Neuronal stem cell (in vitro differentiated cells): ENCODE measurements at regions not wholly inside any gene's neighbourhood (a gene's known extent, or its start where the extent isn't known, plus 50 kb on each side); places are given as distances from the start of the nearest gene placed in this dataset.

Experiments used
- DNase-seq: peaks from one replicate; pipeline ENCODE4 v3.0.0-alpha.2; 2013; ENCODE audit warnings: low spot score
- H2AFZ ChIP-seq: one replicate; pipeline ENCODE4 v1.6.1; 2013; ENCODE audit warnings: mild to moderate bottlenecking, low read length, inconsistent platforms
- H2AK5ac ChIP-seq: 2 replicates; pipeline ENCODE4 v1.6.1; 2013; ENCODE audit warnings: low read depth, mild to moderate bottlenecking, inconsistent platforms, low read length, moderate library complexity, mixed read lengths
- H2BK120ac ChIP-seq: 2 replicates; pipeline ENCODE4 v1.6.1; 2013; ENCODE audit warnings: low read depth, mild to moderate bottlenecking, inconsistent platforms, low read length, moderate library complexity, mixed read lengths
- H2BK12ac ChIP-seq: one replicate; pipeline ENCODE4 v1.6.1; 2013; ENCODE audit warnings: low read length, inconsistent platforms
- H2BK15ac ChIP-seq: 2 replicates; pipeline ENCODE4 v1.6.1; 2013; ENCODE audit warnings: mild to moderate bottlenecking, low read length, inconsistent platforms, mixed read lengths
- H2BK5ac ChIP-seq: one replicate; pipeline ENCODE4 v1.6.1; 2013; ENCODE audit warnings: inconsistent platforms, mild to moderate bottlenecking, low read length, moderate library complexity
- H3K14ac ChIP-seq: one replicate; pipeline ENCODE4 v1.6.1; 2013; ENCODE audit warnings: low read length, inconsistent platforms
- H3K18ac ChIP-seq: 2 replicates; pipeline ENCODE4 v1.6.1; 2013; ENCODE audit warnings: low read length, inconsistent platforms
- H3K23ac ChIP-seq: 2 replicates; pipeline ENCODE4 v1.6.1; 2013; ENCODE audit warnings: low read depth, mild to moderate bottlenecking, mixed read lengths, low read length, inconsistent platforms; ENCODE audit not compliant: poor library complexity
- H3K27ac ChIP-seq: replicated peaks from 3 replicates; pipeline ENCODE4 v1.5.1; 2013; ENCODE audit warnings: low read length, inconsistent platforms
- H3K27me3 ChIP-seq, 3 experiments: 2 replicates each; pipeline ENCODE4 v1.6.1; 2013; ENCODE audit warnings: low read length in 3 of 3, mild to moderate bottlenecking in 2 of 3, inconsistent platforms in 1 of 3, low read depth in 1 of 3, mixed read lengths in 1 of 3, moderate library complexity in 1 of 3; ENCODE audit not compliant: control insufficient read depth in 3 of 3, insufficient read depth in 3 of 3
- H3K36me3 ChIP-seq, 2 donors: replicated peaks in 1 of 2; 2 replicates each; pipeline ENCODE4 v1.6.1; 2013; ENCODE audit warnings: low read length in 2 of 2; ENCODE audit not compliant: control insufficient read depth in 2 of 2, insufficient read depth in 2 of 2
- H3K4ac ChIP-seq: 2 replicates; pipeline ENCODE4 v1.6.1; 2013; ENCODE audit warnings: inconsistent platforms, mild to moderate bottlenecking, low read length, moderate library complexity
- H3K4me1 ChIP-seq, 2 donors: 1 replicate in 1 of 2; 2 replicates in 1 of 2; pipeline ENCODE4 v1.6.1; 2013; ENCODE audit warnings: low read length in 2 of 2, low read depth in 1 of 2; ENCODE audit not compliant: control insufficient read depth in 2 of 2, insufficient read depth in 1 of 2
- H3K4me2 ChIP-seq: one replicate; pipeline ENCODE4 v1.6.1; 2013; ENCODE audit warnings: mild to moderate bottlenecking, low read length, inconsistent platforms; ENCODE audit not compliant: insufficient read depth, poor library complexity, severe bottlenecking
- H3K4me3 ChIP-seq, 2 donors: 2 replicates each; pipeline ENCODE4 v1.5.1; 2013; ENCODE audit warnings: low read length in 2 of 2, mild to moderate bottlenecking in 2 of 2, inconsistent platforms in 1 of 2, moderate library complexity in 1 of 2
- H3K79me1 ChIP-seq: one replicate; pipeline ENCODE4 v1.6.1; 2013; ENCODE audit warnings: low read depth, mild to moderate bottlenecking, inconsistent platforms, low read length, moderate library complexity
- H3K9ac ChIP-seq: one replicate; pipeline ENCODE4 v1.6.1; 2013; ENCODE audit warnings: mild to moderate bottlenecking, low read depth, low read length, inconsistent platforms; ENCODE audit not compliant: poor library complexity
- H3K9me3 ChIP-seq, 2 donors: replicated peaks in 1 of 2; 2 replicates each; pipeline versions ENCODE3 to v1.6.1; 2013; ENCODE audit warnings: low read length in 2 of 2, mild to moderate bottlenecking in 2 of 2, inconsistent platforms in 1 of 2, low read depth in 1 of 2, mixed read lengths in 1 of 2, moderate library complexity in 1 of 2; ENCODE audit not compliant: control insufficient read depth in 2 of 2, insufficient read depth in 1 of 2
- H4K8ac ChIP-seq: one replicate; pipeline ENCODE4 v1.6.1; 2013; ENCODE audit warnings: low read depth, mild to moderate bottlenecking, inconsistent platforms, low read length, moderate library complexity
- H4K91ac ChIP-seq: one replicate; pipeline ENCODE4 v1.6.1; 2013; ENCODE audit warnings: low read length, low read depth, mild to moderate bottlenecking, inconsistent platforms; ENCODE audit not compliant: poor library complexity
- WGBS, 2 donors: extraction: QIAGEN DNeasy Blood & Tissue Kit; methylation state at CpG; one replicate each; pipeline ENCODE4 v1.1.7; 2013; ENCODE audit warnings: missing lambda C conversion rate in 2 of 2, mixed read lengths in 1 of 2; ENCODE audit not compliant: insufficient read length in 2 of 2, insufficient replicate concordance in 1 of 2; ENCODE audit errors: extremely low coverage in 2 of 2; 5-methylcytosine and 5-hydroxymethylcytosine counted together

DNA sequence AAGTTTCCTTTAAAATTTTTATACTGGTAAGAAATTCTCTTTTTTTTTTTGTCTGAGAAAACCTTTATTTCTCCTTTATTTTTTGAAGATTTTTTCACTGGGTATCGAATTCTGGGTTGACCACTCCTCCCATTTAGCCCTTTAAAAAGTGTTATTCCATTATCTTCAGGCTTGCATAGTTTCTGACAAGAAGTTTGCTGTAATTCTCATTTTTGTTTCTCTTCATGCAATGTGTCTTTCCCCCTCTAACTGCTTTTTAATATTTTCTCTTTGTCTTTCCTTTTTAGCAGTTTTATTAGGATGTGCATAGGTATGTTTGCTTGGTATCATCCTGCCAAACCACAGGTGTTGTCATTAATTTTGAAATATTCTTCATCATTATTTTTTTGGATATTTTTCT is 67.7 kb upstream of the GOT2 start:
- Histone ChIP-seq H3K4me3 (no peak overlapping the region), H3K27me3 (no peaks in the 10 kb centered on the region)
- WGBS, 2 donors, result no CpG with 5 or more reads among the region's 1 CpG

DNA sequence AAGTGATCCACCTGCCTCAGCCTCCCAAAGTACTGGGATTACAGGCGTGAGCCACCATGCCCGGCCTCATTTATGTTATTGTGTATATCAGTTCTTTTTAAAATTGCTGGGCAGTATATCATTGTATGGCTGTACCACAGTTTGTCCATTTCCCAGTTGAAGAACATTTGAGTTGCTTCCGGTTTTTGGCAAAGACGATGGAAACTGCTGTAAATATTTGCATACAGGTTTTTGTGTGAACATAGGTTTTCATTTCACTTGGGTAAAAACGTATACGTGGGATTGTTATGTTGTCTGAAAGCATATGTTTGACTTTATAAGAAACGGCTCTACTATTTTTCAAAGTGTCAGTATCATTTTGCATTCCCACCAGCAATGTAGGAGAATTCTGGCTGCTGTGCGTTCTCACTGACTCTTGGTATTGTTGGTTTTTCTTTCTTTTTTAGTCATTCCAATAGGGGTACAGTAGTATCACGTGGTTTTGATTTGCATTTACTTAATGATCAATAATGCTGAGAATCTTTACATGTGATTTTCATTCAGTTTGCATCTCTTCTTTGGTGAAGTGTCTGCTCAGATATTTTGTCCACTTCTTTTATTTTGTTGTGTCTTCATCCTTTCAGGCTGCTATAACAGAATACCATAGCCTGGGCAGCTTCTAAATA is 63.2 kb upstream of the GOT2 start:
- H4K91ac ChIP-seq, result no peak overlapping the region
- H3K27me3 ChIP-seq, result no peaks in the 10 kb centered on the region
- no CpG with 5 or more reads among the region's 9 CpGs for WGBS, 2 donors
- H3K4me2 ChIP-seq, result no peak overlapping the region
- H3K14ac ChIP-seq, result no peak overlapping the region
- H2BK5ac ChIP-seq, result no peak overlapping the region
- no peak overlapping the region for H2BK15ac ChIP-seq
- no peak overlapping the region for H3K27ac ChIP-seq
- H2AK5ac ChIP-seq, result no peak overlapping the region
- no peak overlapping the region for H3K4me3 ChIP-seq
- no peak overlapping the region for H2BK120ac ChIP-seq
- H3K9ac ChIP-seq, result no peak overlapping the region
- no peak overlapping the region for H3K4ac ChIP-seq
- no peak overlapping the region for H2AFZ ChIP-seq
- no peak for DNase-seq
- no peak overlapping the region for H3K23ac ChIP-seq
- H3K79me1 ChIP-seq, result no peaks in the 10 kb centered on the region
- H2BK12ac ChIP-seq, result no peak overlapping the region
- no peak overlapping the region for H4K8ac ChIP-seq
- H3K36me3 ChIP-seq, result no peaks in the 10 kb centered on the region
- H3K18ac ChIP-seq, result no peak overlapping the region
- no peaks in the 10 kb centered on the region for H3K4me1 ChIP-seq
- H3K9me3 ChIP-seq, result peaks cover 0 to 2% of the 10 kb centered on the region in 2 donors

More for the DNA sequence above, 67.7 kb upstream of the GOT2 start:
- no peak overlapping the region for H3K4ac ChIP-seq
- no peak overlapping the region for H2AFZ ChIP-seq
- H3K4me1 ChIP-seq, result no peaks in the 10 kb centered on the region
- no peak overlapping the region for H3K4me2 ChIP-seq
- H3K14ac ChIP-seq, result no peak overlapping the region
- no peak overlapping the region for H3K9ac ChIP-seq
- DNase-seq, result no peak
- no peaks in the 10 kb centered on the region for H3K36me3 ChIP-seq
- H3K27ac ChIP-seq, result no peak overlapping the region
- no peaks in the 10 kb centered on the region for H3K79me1 ChIP-seq
- H2BK15ac ChIP-seq, result no peak overlapping the region
- no peak overlapping the region for H3K18ac ChIP-seq
- H4K8ac ChIP-seq, result no peak overlapping the region
- H2BK5ac ChIP-seq, result no peak overlapping the region
- no peak overlapping the region for H3K23ac ChIP-seq
- H2BK12ac ChIP-seq, result no peak overlapping the region
- H4K91ac ChIP-seq, result no peak overlapping the region
- no peak overlapping the region for H2BK120ac ChIP-seq
- peaks cover 0 to 2% of the 10 kb centered on the region in 2 donors for H3K9me3 ChIP-seq
- H2AK5ac ChIP-seq, result no peak overlapping the region

GRCh38 chr16:58793366-58793765 is 59.2 kb upstream of the GOT2 start:
- H3K14ac ChIP-seq, result no peak overlapping the region
- no peak overlapping the region for H4K8ac ChIP-seq
- H3K9ac ChIP-seq, result no peak overlapping the region
- H3K4me3 ChIP-seq, result no peak overlapping the region
- no peaks in the 10 kb centered on the region for H3K79me1 ChIP-seq
- no peak for DNase-seq
- no peak overlapping the region for H2BK120ac ChIP-seq
- no peak overlapping the region for H3K4me2 ChIP-seq
- no peak overlapping the region for H3K23ac ChIP-seq
- WGBS, 2 donors, result no CpG with 5 or more reads among the region's 1 CpG
- no peak overlapping the region for H2BK15ac ChIP-seq
- no peak overlapping the region for H4K91ac ChIP-seq
- no peak overlapping the region for H3K4ac ChIP-seq
- no peak overlapping the region for H3K27ac ChIP-seq
- no peak overlapping the region for H2AFZ ChIP-seq
- no peaks in the 10 kb centered on the region for H3K4me1 ChIP-seq
- no peak overlapping the region for H3K18ac ChIP-seq
- no peaks in the 10 kb centered on the region for H3K27me3 ChIP-seq
- H2BK5ac ChIP-seq, result no peak overlapping the region
- no peaks in the 10 kb centered on the region for H3K9me3 ChIP-seq
- no peak overlapping the region for H2BK12ac ChIP-seq
- no peaks in the 10 kb centered on the region for H3K36me3 ChIP-seq
- H2AK5ac ChIP-seq, result no peak overlapping the region

DNA sequence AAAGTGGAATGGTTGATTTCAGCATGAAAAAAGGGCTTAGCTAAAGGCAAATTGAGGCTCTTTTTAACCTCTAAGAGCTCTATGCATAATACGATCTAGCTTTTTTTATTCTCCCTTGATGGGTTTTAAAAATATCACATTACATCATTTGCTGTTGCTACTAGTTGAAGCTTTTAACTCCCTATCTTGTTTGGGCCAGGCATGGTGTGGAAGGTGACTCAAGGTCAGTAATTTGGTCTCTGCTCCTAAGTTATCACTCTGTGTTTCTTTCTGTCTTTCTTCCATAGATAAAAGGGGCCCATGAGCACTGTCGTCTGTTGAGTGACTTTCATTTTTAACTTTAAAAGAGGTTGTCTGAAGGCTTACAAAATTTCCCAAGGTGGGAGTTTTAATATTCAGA is 58.1 kb upstream of the GOT2 start:
- Histone ChIP-seq H3K4me2 (no peak overlapping the region), H3K4me1 (no peaks in the 10 kb centered on the region), H2BK12ac (no peak overlapping the region), H4K8ac (no peak overlapping the region), H3K4ac (no peak overlapping the region), H3K9ac (no peak overlapping the region), H2BK15ac (no peak overlapping the region), H2AFZ (no peak overlapping the region), H3K27me3 (no peaks in the 10 kb centered on the region), H3K14ac (no peak overlapping the region), H3K18ac (no peak overlapping the region), H2BK5ac (no peak overlapping the region), H3K23ac (no peak overlapping the region), H3K9me3 (no peaks in the 10 kb centered on the region), H3K4me3 (no peak overlapping the region), H3K27ac (no peak overlapping the region), H4K91ac (no peak overlapping the region), H3K36me3 (no peaks in the 10 kb centered on the region), H2AK5ac (no peak overlapping the region), H3K79me1 (no peaks in the 10 kb centered on the region), H2BK120ac (no peak overlapping the region)
- no peak for DNase-seq
- no CpG with 5 or more reads among the region's 2 CpGs for WGBS, 2 donors
